Endothelial cell of umbilical vein (primary cell): ENCODE measurements at regions not wholly inside any gene's neighbourhood (a gene's known extent, or its start where the extent isn't known, plus 50 kb on each side); places are given as distances from the start of the nearest gene placed in this dataset.

ENCODE experiments used
- BruUV-seq: library from RNA; stranded (reverse); fragments of 400-500 nt; replicated peaks from 2 replicates; lab custom pipeline; 2021; lab: Mats Ljungman, UMichigan
- CTCF ChIA-PET: fragments of 300-600, 350-600 bp; sonication (Branson Sonifier 250); formaldehyde crosslinking; loops from one replicate; lab custom pipeline; 2021; ENCODE audit warnings: antibody characterized with exemption, inconsistent platforms; lab: Charles Lee
- POLR2A ChIA-PET: fragments of 300-600, 350-600 bp; sonication (Branson Sonifier 250); formaldehyde crosslinking; loops from one replicate; lab custom pipeline; 2021; ENCODE audit warnings: antibody characterized with exemption, inconsistent platforms; lab: Charles Lee
- DNase-seq: peaks from one replicate; pipeline ENCODE4 v3.0.0-alpha.2; 2011; ENCODE audit warnings: low read depth, low spot score
- FAIRE-seq: peaks from 2 replicates; lab custom pipeline; 2011; peaks lifted over from hg19 to GRCh38; lab: Jason Lieb, UNC
- H2AFZ ChIP-seq: 2 replicates; pipeline ENCODE4 v1.6.0; 2012; ENCODE audit warnings: low read depth, low read length, control low read depth, inconsistent platforms
- H3K27ac ChIP-seq: 2 replicates; pipeline ENCODE4 v1.5.1; 2011; ENCODE audit warnings: low read depth, mild to moderate bottlenecking, control low read depth, low read length, moderate library complexity; ENCODE audit not compliant: insufficient read depth
- H3K27me3 ChIP-seq, 2 experiments: 2 replicates each; pipeline versions ENCODE4 v1.6.0 to v1.6.1; 2011; ENCODE audit warnings: low read length in 2 of 2, mixed read lengths in 1 of 2; ENCODE audit not compliant: control insufficient read depth in 2 of 2, insufficient read depth in 2 of 2
- H3K36me3 ChIP-seq, 2 experiments: 2 replicates in 1 of 2; 3 replicates in 1 of 2; pipeline ENCODE4 v1.5.1; 2011; ENCODE audit warnings: low read length in 2 of 2, mild to moderate bottlenecking in 1 of 2, moderate library complexity in 1 of 2; ENCODE audit not compliant: control insufficient read depth in 2 of 2, insufficient read depth in 2 of 2; ENCODE audit errors: extremely low read depth in 1 of 2
- H3K4me1 ChIP-seq: 3 replicates; pipeline ENCODE4 v1.5.1; 2011; ENCODE audit warnings: mild to moderate bottlenecking, low read length; ENCODE audit not compliant: control insufficient read depth, insufficient read depth; ENCODE audit errors: extremely low read depth
- H3K4me2 ChIP-seq: 2 replicates; pipeline ENCODE4 v1.6.1; 2011; ENCODE audit warnings: low read length, control low read depth, mixed read lengths; ENCODE audit not compliant: insufficient read depth
- H3K4me3 ChIP-seq, 3 experiments: fragments of 200-600 bp in 1 of 3; sonication (generic), shearing (Covaris generic) in 1 of 3; replicated peaks in 1 of 3; 2 replicates each; pipeline ENCODE4 v1.5.1; 2011 to 2016; ENCODE audit warnings: control low read depth in 3 of 3, low read length in 3 of 3, mild to moderate bottlenecking in 2 of 3, inconsistent platforms in 1 of 3, low read depth in 1 of 3, moderate library complexity in 1 of 3; ENCODE audit not compliant: insufficient read depth in 1 of 3
- H3K79me2 ChIP-seq: 2 replicates; pipeline ENCODE4 v1.6.0; 2012; ENCODE audit warnings: low read length, inconsistent platforms; ENCODE audit not compliant: control insufficient read depth, insufficient read depth
- H3K9ac ChIP-seq: replicated peaks from 2 replicates; pipeline ENCODE3; 2011; ENCODE audit warnings: low read length, control low read depth; ENCODE audit not compliant: insufficient read depth; ENCODE audit errors: extremely low read depth
- H3K9me1 ChIP-seq: replicated peaks from 3 replicates; pipeline ENCODE4 v1.6.0; 2011; ENCODE audit warnings: mild to moderate bottlenecking, low read length; ENCODE audit not compliant: control insufficient read depth, insufficient read depth; ENCODE audit errors: extremely low read depth
- H3K9me3 ChIP-seq: replicated peaks from 2 replicates; pipeline ENCODE4 v1.5.1; 2012; ENCODE audit warnings: low read length, inconsistent platforms; ENCODE audit not compliant: control insufficient read depth, insufficient read depth
- H4K20me1 ChIP-seq: replicated peaks from 2 replicates; pipeline ENCODE3; 2011; ENCODE audit warnings: mild to moderate bottlenecking, low read length; ENCODE audit not compliant: control insufficient read depth, insufficient read depth; ENCODE audit errors: extremely low read depth
- EZH2 ChIP-seq: IDR thresholded peaks from 2 replicates; pipeline ENCODE4 v1.6.1; 2012; ENCODE audit warnings: borderline replicate concordance, low read depth, mild to moderate bottlenecking, moderate library complexity, low read length, inconsistent platforms; ENCODE audit not compliant: severe bottlenecking
- FOS ChIP-seq: IDR thresholded peaks from 2 replicates; pipeline ENCODE4 v1.6.1; 2011; ENCODE audit warnings: mild to moderate bottlenecking, low read length, moderate library complexity, borderline replicate concordance; ENCODE audit not compliant: insufficient read depth
- GATA2 ChIP-seq: IDR thresholded peaks from 2 replicates; pipeline ENCODE4 v1.7.0; 2011; ENCODE audit warnings: low read depth, mild to moderate bottlenecking, moderate library complexity, mixed read lengths, low read length; ENCODE audit not compliant: insufficient read length, insufficient read depth
- JUN ChIP-seq: IDR thresholded peaks from 2 replicates; pipeline ENCODE4 v1.6.1; 2011; ENCODE audit warnings: borderline replicate concordance, low read depth; ENCODE audit not compliant: insufficient read length, insufficient read depth
- MAX ChIP-seq: IDR thresholded peaks from 2 replicates; pipeline ENCODE4 v1.6.1; 2011; ENCODE audit not compliant: insufficient read depth, insufficient read length
- MYC ChIP-seq: IDR thresholded peaks from one replicate; pipeline ENCODE4 v1.6.1; 2011; ENCODE audit warnings: mild to moderate bottlenecking, low read depth, low read length
- POLR2A ChIP-seq: IDR thresholded peaks from 2 replicates; pipeline ENCODE4 v1.6.1; 2012; ENCODE audit warnings: low read depth, mild to moderate bottlenecking, control low read depth, low read length
- POLR2AphosphoS5 ChIP-seq: IDR thresholded peaks from 2 replicates; pipeline ENCODE4 v1.6.1; 2012; ENCODE audit warnings: low read depth, mild to moderate bottlenecking, control low read depth, low read length, moderate library complexity; ENCODE audit not compliant: insufficient read depth
- dilution Hi-C: fragments of 300-500 bp; cut with MboI; formaldehyde crosslinking; loops from one replicate; pipeline ENCODE4 v1.15.0; 2019; ENCODE audit warnings: low sequenced_read_pairs; ENCODE audit not compliant: extremely low pct_ligation_motif_present
- intact Hi-C: fragments of 100-400 bp; cut with micrococcal nuclease; formaldehyde crosslinking; loops from one replicate; pipeline ENCODE4 v1.10.0; 2022
- TF ChIP-seq, protein P1 (sequence below), 2 donors: IDR thresholded peaks; 1 replicate in 1 of 2; 2 replicates in 1 of 2; pipeline ENCODE4 v1.5.1; 2011; ENCODE audit warnings: low read length in 2 of 2, mild to moderate bottlenecking in 2 of 2, moderate library complexity in 2 of 2, control low read depth in 1 of 2, inconsistent platforms in 1 of 2, low read depth in 1 of 2; ENCODE audit not compliant: insufficient read depth in 1 of 2; ENCODE audit errors: extremely low read depth in 1 of 2

DNA sequence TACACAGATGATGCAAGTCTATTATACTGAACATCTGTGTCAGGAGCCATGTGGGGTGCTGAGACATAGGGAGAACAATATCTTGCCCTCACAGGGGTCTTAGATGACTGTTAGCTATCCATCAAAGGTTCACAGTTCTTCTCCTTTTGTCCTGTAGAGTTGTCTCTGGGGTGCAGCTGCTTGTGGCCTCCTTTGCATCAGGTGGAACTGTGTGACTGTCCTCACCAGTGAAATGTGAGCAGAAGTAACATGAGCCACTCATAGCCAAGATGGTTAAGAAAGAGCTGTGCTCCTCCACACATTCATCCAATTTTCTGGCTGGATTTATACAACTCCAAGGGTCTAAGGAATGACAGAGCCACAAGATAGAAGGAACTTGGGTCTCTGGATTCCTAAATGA, 56.0 kb upstream of the ST8SIA3 start:
- Histone ChIP-seq H3K27ac (no peak overlapping the region), H3K4me3 (no peak overlapping the region), H3K9ac (no peak overlapping the region), H3K36me3 (no peaks in the 10 kb centered on the region), H3K9me3 (no peaks in the 10 kb centered on the region), H3K9me1 (no peaks in the 10 kb centered on the region), H3K27me3 (no peaks in the 10 kb centered on the region), H3K4me1 (no peaks in the 10 kb centered on the region), H3K79me2 (no peaks in the 10 kb centered on the region), H3K4me2 (no peak overlapping the region), H4K20me1 (no peaks in the 10 kb centered on the region), H2AFZ (no peak overlapping the region)
- TF ChIP-seq, protein P1, sequence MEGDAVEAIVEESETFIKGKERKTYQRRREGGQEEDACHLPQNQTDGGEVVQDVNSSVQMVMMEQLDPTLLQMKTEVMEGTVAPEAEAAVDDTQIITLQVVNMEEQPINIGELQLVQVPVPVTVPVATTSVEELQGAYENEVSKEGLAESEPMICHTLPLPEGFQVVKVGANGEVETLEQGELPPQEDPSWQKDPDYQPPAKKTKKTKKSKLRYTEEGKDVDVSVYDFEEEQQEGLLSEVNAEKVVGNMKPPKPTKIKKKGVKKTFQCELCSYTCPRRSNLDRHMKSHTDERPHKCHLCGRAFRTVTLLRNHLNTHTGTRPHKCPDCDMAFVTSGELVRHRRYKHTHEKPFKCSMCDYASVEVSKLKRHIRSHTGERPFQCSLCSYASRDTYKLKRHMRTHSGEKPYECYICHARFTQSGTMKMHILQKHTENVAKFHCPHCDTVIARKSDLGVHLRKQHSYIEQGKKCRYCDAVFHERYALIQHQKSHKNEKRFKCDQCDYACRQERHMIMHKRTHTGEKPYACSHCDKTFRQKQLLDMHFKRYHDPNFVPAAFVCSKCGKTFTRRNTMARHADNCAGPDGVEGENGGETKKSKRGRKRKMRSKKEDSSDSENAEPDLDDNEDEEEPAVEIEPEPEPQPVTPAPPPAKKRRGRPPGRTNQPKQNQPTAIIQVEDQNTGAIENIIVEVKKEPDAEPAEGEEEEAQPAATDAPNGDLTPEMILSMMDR (IDR thresholded peaks at IDR 0.05; ENCODE audit: extremely low read depth in 1 of 2, insufficient read depth in 1 of 2, low read depth in 1 of 2, low read length in 2 of 2), result no peak
- TF ChIP-seq POLR2A (no peak), MAX (no peak), JUN (no peak), EZH2 (no peak), MYC (no peak), FOS (no peak), GATA2 (no peak), POLR2AphosphoS5 (no peak)
- dilution Hi-C loops, result loop anchor here (25.0 kb wide), 1 partner anchor 159 kb away; the partner anchor contains the start of gene BOD1L2
- no TSS peak for BruUV-seq
- ChIA-PET CTCF (no interaction called here), POLR2A (no interaction called here)
- FAIRE-seq (no peak), DNase-seq (no peak)
- intact Hi-C loops, result no loop called here
